NK-92 treated with Interleukin-12 subunit alpha and Interleukin-12 subunit beta, amount 100 ng/mL, for 24 hours (cell line): ENCODE measurements at regions not wholly inside any gene's neighbourhood (a gene's known extent, or its start where the extent isn't known, plus 50 kb on each side); places are given as distances from the start of the nearest gene placed in this dataset.

ENCODE experiments used
- DNase-seq: peaks from one replicate; lab custom pipeline; 2025; lab: John Stamatoyannopoulos, UW

DNA sequence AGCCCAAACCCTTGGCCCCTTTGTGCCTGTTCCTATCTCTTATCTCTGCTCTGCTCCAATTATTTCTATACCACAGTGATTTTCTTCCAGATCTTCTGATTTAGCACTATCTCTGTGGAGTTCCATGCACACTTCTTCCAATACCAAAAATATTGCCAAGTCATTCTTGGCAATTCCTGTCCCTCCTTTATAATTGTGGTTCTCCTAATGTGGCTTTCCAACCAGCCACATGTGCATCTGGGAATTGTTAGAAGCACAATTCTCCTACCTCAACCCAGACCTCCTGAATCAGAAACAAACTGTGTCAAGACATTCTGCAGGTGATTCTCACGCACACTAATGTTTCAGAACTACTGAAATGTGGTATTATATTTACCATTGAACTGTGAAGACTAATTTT lies 447.8 kb upstream of the IGFBP3 start:
- DNase-seq, result no peak

DNA sequence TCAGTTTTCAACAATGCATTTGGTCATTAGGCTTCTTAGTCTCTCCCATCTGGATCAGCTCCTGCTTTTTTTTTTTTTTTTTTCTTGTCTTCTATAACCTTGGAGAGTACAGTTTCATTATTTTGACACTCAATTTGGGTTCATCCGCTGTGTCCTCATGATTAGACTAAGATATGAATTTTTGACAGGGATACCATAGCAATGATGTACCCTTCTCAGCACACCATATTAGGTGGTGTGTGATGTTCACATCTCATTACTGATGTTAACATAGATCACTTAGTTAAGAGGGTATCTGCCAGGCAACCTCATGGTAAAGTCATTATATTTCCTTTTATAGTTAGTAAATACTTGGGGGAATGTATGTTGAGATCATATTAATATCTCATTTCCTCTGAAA lies 445.5 kb upstream of the IGFBP3 start:
- DNase-seq, result no peak

DNA sequence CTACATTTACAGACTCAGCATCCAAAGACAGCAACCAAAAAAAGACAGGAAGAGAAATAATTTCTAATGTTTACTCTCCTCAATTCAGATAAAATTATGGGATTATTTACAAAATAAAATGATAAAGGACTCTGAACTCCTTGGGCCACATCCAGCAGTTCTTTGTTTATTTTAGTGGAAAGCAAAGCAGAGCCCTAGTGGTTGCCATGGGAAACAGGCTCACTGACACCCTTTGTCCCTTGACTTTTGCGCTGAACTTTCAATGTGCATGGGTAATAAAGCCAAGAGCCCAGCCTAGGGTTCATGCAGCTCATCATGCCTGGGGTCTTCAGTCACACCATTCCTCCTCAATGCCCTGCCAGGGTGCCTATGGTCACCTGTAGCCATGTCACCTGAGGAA lies 442.6 kb upstream of the IGFBP3 start:
- no peak for DNase-seq

DNA sequence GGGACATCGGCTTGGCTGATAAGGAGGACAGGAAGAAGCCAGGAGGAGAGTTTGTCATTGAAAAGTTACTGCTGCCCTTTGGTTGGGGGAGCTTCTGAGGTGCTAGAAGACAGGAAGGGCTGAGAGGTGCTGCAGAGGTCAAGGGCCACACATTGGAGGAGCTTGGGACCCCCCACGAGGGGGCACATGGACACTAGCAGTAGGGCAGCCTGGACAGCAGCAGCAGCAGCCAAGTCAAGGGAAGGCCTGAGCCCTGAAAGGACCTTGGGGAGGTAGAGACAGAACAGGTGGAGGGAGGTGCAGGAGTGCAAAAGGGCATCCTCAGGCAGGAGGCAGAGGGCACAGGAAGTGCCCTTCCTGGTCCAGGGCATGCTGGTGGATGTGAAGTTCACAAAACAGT lies 439.7 kb upstream of the IGFBP3 start:
- no peak for DNase-seq

DNA sequence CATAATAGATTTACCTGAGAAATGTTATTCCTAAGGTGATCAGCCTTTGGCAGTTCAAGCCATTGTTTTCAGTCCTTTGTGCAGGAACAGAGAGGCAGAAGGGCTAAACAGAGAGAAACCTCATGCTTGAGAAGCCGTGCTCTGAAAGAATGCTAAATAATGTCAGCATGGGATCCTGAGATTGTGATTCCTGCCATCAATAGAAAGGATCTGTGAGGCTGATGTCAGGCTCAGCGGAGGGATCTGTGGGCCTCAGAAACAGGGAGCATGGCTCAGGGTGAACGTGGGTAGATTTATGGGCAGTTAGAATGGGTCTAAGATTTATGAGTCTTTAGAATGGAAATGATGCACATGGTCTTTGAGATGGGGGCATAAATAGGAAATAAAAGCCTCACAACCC lies 439.2 kb upstream of the IGFBP3 start:
- DNase-seq, result no peak

DNA sequence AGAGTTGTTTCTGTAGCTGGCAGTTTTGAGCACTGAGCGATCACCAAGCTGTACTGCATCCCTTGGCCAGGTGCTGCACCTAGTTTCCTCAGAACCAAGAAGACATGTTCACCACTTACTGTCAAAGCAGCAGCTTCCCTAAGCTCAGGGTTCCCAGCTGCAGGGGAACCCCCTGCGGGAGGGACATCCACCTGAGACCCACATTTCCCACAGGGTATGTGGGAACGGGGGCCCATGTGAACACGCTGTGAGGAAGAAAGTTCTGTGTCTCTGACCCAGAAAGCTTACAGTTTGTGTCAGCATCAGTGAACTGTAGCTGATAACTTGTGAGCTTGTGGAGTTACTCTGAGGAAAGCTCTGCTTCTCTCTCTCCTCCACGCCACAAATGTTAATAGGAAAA lies 436.8 kb upstream of the IGFBP3 start:
- no peak for DNase-seq

DNA sequence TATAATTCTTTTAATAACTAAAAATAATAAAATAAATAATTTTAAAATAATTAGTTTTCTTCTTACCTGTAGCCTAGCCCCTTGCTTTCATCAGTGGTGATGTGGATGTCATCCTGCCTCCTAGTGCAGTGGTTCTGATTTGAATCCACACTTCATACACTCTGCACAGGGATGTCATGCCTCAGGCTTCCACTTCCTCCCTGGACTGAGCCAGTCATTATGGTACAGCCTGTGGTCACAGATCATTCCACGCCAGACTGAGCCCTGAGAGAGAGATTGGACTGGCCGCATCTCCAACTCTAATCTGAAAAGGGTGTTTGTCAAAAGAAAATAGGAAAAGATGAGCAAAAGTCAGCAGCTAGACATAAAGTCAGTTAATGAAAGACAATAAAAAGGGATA lies 436.2 kb upstream of the IGFBP3 start:
- no peak for DNase-seq

DNA sequence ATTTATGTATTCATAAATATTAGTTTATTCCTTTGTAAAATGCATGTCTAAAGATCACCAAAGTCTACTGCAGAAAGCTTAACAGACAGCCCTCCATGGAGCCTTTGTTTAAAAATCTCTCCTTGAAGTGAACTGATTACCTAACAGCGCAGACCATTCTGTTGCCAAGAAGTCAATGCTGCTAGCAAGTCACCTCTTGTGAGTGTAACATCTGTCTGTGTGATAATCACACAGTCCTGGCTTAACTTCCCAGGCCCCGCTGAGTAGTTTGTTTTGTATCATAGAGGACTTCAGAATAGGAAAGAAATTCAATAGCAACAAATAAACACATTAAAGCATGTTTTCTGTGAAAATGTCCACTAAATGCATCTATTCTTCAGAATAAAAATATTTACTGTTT lies 435.3 kb upstream of the IGFBP3 start:
- no peak for DNase-seq

DNA sequence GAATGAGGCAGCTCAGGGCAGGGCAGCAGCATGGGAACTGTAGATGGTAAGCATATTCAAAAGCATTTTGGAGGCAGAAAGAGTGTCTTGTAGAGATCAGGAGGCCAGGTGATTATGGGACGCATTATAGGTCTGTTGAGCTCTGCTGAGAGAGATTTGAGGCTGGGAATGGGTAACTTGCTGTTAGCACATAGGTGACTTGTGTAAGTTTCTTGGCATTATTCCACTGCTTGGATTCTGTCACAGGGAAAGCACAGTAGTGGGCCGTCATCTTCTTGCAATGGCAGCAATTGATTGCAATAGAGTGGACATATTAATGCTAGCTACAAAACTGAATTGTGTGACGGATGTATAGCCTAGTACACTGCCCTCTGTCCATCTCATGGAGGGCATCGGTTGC lies 434.3 kb upstream of the IGFBP3 start:
- DNase-seq, result no peak

DNA sequence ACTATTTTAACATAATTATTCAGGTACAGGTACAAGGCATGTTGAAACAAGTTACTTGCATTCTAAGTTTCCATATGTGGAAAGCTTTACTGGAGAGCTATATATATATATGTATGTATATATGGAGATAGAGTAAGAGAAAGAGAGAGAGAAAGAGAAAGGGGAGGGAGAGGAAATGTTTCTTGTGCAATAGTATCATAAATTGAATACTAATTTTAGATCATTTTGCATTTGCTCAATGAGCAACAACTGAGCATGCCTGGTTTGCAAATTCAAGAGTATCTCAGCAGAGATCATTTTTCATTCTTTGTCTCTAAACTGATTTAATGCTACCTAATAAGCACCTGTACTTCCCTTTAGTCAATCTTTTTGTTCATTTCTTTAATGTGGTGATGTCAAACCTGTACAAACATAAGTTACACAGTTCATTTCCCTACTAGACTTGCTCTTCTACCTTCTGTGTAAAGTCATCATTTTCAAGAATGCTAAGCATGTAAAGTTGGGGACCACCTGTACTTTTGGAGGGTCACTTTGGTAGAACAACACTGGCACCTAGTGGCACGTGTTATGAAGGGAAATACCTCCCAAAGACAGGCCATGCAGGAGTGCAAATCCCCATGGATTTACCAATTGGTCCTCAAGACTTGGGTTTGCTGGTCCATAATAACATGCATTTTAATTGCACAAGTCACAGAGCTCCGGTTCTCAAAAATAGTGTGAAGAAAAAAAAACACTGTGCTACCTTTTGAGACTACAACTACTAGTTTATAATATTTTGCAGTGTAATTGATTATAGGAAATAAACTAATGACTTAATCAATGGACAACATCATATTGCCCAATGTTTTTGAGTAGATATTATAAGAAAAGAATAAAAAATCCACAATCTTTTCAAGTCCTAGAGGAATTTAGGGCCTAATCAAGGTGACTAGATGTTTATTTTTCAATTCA lies 431.2 kb upstream of the IGFBP3 start:
- DNase-seq, result no peak

DNA sequence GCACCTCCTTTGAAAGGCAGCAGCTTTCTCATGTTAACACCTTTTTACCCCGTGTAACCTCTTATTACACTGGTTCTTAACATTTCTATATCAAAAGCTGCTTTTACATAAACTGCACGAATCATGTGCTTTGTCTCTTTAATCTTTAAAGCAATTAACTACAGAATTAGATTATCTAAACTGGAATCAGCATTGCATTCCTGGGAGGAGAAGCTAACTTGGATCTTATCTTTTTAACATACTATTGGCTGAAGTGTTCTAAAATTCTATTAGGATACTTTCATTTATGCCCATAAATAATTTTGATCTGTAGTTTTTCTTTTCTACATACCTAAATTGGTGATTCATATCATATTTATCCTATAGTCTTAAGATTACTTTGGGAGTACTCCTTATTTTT lies 428.4 kb upstream of the IGFBP3 start:
- DNase-seq, result no peak

DNA sequence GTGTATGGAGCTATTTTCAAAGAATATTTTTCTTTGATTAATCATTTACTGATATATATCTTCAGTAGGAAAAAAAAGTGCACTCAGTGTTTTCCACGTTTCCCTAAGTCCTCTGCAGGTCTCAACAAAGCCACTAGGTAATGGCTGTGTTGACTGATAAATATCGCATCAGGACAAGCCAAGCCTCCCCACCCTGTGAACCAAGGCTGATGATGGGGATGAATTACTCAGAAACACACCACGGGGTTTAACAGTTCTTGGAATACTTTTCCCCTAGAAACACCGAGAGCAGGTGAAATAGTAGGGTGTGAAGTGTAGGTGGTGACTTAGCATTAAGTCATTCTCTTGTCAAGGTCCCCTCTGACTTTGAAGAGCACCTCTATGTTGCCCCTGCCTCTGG lies 423.5 kb upstream of the IGFBP3 start:
- no peak for DNase-seq

DNA sequence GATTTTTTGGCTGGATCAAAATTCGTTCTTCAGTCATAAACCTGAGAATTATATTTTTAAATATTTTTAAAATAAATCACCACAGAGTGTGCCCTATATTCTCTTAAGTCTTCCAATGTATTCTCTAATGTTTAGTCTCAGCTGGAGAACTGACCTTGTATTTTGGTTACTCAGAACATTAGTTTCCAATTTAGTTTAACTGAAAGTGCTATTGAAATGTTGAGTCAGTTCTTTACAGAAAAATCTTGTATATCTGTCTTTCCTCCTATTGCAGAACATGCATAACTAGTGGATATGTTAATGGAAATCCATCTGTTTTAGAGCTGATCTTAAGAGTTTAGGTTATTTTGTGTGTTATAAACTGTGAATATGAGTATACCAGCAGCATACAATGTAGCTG lies 422.7 kb upstream of the IGFBP3 start:
- no peak for DNase-seq

DNA sequence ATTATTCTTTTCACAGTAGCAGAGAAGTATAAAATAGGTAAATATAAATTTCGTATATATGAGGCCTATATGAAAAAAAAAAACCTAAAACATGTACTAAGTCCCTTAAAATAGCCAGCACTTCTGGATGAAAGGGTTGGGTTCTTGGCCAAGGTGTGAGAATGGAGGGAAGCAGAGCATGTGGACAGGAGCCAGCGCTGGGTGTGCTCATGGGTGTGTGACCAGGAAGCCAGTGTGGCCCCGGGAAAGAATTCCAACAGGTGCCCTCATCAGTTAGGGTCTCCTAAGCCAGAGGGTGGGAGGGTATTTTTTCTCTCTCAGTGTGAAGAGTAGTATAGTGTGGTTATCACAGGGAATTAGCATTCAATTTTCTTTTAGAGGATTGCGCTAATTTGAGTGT lies 401.9 kb upstream of the IGFBP3 start:
- no peak for DNase-seq

DNA sequence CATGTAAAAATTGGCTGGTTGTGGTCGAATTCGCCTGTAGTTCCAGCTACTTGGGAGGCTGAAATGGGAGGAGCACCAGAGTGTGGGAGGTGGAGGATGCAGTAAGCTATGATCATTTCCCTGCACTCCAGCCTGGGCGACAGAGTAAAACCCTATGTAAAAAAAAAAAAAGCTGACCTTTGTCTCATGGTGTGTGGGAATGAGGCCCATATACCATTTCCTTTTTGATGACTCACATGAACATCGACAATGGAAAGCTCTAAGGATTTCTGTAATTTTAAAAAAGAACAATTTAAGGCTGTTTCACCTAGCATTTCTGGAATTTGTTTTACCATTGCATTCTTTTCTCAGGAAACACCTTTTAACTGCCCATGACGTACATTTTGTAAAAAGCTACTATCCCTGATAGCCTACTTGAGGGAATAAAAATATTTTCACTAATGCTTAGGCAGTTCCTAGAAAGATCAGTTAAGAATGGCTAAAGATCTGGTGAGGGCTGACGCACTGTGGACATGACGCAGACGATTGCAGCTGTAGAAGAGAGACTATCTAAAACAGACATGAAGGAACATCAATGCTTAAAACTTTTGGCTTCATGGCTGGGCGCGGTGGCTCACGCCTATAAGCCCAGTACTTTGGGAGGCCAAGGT lies 400.6 kb upstream of the IGFBP3 start:
- no peak for DNase-seq

DNA sequence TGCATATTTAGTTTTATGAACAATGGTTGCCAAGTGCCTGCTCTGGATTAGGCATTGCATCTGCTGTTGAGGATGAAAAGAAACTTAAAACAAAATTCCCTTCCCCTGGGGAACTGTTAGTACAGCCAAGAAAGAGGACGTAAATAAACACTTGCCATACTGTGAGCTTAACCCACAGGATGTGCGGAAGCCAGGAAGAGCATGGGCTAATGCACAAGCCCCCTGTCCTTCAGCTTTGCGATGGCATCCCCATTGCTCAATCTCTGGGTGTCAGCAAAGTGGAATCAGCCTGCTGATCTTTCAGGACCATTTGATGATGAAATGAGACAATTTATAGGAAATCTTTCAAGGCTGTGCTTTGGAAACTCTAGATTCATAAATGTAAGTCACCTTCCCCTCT lies 399.9 kb upstream of the IGFBP3 start:
- DNase-seq, result no peak

DNA sequence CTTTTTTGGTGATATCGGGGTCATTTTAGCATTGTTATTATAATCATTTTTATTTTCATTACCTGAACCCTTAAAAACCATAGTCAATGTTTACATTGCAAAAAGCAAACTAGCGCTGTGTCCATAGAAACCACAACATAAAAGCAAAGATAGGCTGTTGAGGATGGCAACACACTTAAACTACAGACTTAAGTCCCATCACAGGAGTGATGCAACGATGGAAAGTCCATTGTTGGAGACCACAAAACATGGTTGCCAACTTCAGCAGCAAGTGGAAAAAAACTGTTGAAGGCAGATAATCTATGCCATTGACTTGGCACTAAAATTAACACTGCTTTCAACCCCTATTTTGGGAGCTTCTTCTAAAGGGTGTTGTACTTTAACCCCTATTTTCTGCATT lies 398.8 kb upstream of the IGFBP3 start:
- DNase-seq, result no peak

DNA sequence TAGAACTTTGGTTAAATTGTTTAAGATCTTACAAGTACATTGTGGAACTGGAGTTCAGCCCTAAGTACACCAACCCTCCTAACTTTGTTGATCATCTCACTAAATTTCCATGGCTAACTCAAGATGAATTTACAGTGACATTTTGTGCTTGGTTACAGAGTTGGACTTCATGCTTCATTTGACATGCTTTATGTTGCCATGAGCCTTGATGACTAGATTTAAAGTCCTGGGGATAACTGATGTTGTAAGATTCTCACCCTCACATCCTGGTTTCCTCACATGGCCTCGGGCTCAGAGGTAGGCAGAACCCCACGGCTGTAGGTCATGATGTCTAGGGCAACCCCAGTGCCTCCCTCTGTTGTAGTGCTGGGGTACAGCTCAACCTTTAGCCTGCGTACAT lies 397.2 kb upstream of the IGFBP3 start:
- no peak for DNase-seq

DNA sequence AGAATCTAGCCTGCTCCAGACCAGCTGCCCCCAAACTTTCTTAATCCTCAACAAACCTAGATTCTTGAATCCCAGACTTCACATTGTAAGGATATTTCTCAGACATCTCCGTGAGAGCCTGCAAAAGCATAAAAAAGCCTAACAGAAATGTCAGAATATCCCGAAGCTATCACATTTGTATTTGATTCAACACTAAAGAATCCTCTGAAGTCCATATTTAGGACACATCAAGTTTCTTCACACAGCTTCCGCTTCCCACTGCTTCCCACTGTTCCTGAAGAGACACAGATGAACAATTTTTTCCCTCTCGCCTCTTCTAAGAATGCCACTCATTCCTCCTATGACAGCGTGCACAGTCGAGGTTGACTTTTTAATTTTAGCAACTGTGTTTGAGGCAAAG lies 396.2 kb upstream of the IGFBP3 start:
- no peak for DNase-seq

DNA sequence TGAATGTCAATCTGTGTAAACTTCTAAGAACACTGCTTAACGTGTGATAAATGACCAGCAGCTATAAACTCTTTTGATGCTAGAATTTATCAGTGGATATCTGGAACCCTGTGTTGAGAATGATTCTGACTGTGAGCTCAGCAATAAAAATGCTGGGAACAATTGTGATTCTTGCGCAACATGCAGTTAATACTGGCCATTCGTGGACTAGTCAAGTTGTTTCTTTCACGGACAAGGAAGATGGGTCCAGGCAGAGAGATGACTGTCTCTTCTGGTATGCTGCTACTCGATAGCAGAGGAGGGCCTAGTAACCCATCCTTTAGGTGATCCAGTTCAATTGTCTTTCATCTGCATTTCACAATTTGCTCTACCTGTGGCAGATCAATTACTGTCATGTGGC lies 394.8 kb upstream of the IGFBP3 start:
- DNase-seq, result no peak

DNA sequence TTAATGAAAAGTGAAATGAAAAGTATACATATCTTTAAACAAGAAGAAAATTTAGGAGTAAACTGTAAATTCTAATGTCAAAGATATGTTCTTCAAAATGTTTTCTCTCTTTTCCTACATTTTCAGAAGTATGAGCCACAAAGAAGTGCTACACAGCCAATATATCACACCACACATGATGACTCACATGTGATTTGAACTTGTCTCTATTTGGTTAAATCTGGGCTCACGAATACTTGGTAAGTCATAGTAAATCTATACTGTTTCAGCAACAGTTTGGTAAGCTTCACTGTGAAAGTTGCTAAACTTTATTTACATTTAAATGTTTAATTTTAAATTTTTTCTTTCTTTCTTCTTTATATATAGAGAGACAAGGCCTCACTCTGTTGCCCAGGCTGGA lies 380.6 kb upstream of the IGFBP3 start:
- DNase-seq, result no peak

DNA sequence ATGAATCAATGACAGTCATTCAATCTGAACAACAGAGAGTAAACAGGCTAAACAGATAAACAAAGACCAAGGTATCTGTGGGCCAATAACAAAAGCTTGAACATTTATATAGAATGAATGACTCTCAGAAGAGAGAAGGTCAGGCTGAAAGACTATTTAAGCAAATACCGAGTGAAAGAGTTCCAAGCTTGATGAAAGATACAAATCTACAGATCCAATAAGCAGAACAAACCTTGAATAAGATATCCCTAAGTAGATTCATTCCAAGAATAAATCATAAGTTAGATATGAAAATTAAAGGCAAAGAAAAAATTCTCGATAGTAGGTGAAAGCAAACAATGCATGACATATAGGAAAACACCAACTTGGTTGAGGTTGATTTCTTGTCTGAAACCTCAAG lies 376.4 kb upstream of the IGFBP3 start:
- no peak for DNase-seq

DNA sequence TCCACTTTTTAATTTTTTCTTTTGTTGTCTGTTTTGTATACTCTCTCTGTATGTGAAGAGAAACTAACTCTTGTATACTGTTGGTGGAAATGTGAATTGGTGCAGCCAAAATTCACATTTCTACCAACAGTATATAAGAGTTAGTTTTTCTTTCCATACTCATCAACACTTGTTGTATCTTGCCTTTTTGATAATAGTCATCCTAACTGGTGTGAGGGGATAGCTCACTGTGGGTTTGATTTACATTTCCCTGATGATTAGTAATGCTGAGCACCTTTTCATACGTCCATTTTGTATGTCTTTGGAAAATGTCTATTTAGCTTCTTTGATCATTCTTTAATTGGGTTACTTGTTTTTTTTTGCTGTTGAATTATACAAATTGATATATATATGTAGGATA lies 375.5 kb upstream of the IGFBP3 start:
- DNase-seq, result no peak

DNA sequence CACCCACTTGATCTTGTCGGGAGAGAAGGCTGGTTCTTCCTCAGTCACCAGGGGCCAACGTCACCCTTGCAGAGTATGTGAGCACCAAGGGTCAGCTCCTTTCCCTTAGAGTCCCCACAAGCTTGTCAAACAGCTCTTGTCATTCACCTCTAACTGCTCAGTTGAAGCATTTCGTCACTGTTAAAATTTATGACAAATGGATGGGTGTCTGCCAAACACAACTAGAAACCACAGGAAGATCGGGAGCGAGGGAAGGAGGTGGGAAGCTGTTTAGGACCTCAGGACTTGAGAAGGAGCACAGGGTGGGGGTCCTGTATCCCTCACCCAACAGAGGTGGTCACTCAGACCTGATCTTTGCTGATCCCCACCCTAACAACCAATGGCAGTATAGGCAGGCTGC lies 373.3 kb upstream of the IGFBP3 start:
- DNase-seq, result no peak
